ENCODE measurements at regions not wholly inside any gene's neighbourhood (a gene's known extent, or its start where the extent isn't known, plus 50 kb on each side); places are given as distances from the start of the nearest gene placed in this dataset.

DNA sequence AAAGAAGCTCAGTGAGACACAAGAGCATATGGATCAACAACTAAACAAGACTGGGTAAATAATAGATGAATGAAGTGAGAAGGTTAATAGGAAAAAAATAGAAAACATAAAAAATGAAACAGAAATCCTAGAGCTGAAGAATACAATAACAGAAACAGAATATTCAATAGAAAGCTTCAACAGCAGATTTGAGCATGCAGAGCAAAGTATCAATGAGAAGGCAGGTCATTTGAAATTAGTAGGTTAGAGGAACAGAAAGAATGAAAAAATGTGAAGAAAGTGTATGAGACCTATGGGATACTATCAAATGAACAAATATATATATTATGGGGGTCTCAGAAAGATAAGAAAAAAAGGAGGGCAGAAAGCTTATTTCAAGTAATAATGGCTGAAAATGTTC is 362.9 kb upstream of the POU3F2 start:
- Histone ChIP-seq H3K36me3 (no peaks in the 10 kb centered on the region), H3K4me3 (no peak overlapping the region), H3K27me3 (no peaks in the 10 kb centered on the region), H3K9me3 (no peaks in the 10 kb centered on the region; the same call in 1 of the 2 replicates)
- DNase-seq = no peak

DNA sequence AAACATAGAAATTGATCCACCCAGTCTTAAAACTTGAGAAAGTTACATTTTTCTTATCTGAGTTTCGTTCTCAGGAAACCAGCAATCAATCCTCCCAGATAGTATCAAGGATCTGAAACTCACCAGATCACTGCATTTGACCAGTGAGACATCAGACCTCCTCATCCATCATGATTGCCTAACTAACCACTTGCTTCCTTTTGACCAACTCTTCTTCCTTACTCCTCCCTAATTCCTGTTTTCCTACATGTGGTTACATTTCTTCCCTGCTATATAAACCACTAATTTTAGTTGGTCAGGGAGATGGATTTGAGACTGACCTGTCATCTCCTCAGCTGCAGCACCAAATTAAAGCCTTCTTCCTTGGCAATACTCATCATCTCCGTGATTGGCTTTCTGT is 357.1 kb upstream of the POU3F2 start:
- Histone ChIP-seq H3K4me3 (no peak overlapping the region), H3K9me3 (no peaks in the 10 kb centered on the region), H3K27me3 (no peaks in the 10 kb centered on the region), H3K36me3 (no peaks in the 10 kb centered on the region)
- DNase-seq = no peak

DNA sequence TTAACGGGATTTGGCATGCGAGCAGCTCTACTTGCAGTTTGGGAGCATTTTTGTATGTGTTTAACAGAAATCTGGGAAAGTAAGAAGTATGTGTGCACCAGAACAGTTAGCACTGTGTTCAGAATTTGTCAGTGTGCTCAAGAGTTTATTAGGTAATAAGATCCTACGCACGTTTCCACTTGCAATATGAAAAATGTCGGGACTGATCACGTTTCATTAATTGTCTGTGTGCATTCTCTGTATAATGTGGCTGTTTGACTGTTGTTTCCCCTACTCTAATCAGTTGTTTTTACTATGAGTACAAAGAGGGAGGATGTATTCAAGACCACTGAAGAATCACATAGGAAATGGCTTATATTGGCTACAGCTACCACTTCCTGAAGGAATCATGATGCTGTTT is 349.7 kb upstream of the POU3F2 start:
- Histone ChIP-seq H3K4me3 (no peak overlapping the region), H3K9me3 (no peaks in the 10 kb centered on the region), H3K36me3 (no peaks in the 10 kb centered on the region), H3K27me3 (peaks cover 4% of the 10 kb centered on the region; the same call in 1 of the 2 replicates)
- DNase-seq = no peak

DNA sequence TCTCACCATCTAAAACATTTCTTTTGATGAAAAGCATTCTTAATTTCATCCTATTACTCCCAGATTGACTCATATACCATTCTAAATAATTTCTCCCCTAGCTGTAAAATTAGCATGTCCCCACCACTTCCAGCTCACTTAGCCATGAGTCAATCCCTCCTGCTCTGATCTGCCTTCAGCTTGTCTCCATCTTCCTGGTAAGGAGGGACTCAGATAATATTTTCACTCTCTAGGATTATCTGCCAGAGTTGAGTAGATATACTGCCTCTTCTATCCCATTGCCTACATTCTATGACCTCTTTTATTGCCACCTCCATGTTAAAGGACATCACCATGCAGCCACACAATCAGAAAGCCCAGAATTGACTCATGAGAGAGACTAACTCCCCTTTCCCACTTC is 348.8 kb upstream of the POU3F2 start:
- H3K4me3 ChIP-seq = no peak overlapping the region
- no peaks in the 10 kb centered on the region for H3K9me3 ChIP-seq
- peaks cover 4% of the 10 kb centered on the region; the same call in 1 of the 2 replicates for H3K27me3 ChIP-seq
- no peaks in the 10 kb centered on the region for H3K36me3 ChIP-seq
- no peak for DNase-seq

DNA sequence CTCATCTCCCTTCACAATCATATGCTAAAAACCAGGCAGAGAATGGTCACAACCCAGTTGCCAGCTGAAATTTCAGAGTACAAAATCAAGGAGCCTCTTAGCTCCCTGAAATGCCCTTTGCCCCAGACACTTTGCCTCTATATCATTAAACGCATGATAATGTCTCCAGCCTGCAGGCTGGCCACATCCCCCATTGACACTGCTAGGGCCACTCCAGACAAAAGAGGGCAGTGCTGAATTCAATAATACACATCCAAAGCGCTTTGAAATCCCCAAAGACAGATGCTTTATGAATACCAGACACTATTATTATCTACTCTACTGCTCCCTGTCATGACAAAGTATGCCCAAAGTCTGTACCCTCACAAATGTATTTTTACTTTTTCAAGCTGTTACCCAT is 348.3 kb upstream of the POU3F2 start:
- Histone ChIP-seq H3K36me3 (no peaks in the 10 kb centered on the region), H3K4me3 (no peak overlapping the region), H3K27me3 (peaks cover 4% of the 10 kb centered on the region; the same call in 1 of the 2 replicates), H3K9me3 (no peaks in the 10 kb centered on the region)
- no peak for DNase-seq

DNA sequence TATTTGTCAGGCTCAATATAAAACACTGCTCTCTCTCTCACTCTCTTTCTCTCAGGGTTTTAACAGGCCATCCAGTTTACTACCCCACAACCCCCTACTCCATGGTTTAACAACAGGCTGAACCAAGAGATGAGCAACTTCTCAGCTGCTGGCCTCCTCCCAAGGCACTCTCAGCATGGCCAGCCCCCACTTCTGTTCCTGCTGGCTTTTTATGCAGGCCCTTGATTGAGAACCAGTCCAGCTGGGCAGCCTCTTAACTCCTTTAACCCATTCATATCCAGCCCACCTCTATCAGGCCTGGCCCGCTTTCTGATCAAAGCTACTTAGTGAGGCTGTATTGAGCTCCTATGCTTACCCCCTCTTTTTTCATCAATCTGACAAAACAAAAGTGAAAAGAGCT is 346.8 kb upstream of the POU3F2 start:
- H3K36me3 ChIP-seq = no peaks in the 10 kb centered on the region
- H3K4me3 ChIP-seq = no peak overlapping the region
- no peak for DNase-seq
- no peaks in the 10 kb centered on the region for H3K9me3 ChIP-seq
- peaks cover 4% of the 10 kb centered on the region; the same call in 1 of the 2 replicates for H3K27me3 ChIP-seq

DNA sequence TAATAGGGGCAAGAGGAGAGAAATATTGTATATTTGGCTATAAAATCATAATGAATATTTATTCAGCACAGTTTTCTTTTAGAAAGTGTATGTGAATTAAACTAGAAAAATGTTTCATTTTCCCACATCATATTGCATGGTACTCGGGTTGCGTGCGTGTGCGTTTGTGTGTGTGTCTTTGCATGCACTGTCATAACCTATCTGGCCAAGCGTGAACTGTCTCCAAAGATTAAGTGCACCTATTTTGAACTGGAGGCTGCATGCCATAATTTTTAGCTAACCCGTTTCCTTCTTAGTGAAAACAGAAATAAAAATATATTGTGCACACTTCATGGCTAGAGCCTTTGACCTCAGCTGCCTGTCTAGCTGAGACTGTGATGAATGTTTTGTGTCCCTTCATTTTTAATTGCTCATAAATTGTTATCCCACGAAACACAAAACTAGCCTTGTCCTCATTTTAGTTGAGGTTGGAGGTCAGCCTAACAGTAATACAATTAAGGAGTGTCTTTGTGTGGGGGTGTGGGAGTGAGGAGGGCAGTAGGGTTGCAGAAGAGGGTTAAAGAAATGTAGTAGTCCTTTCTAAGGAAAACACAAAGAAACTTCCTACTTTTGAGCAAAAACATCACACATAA is 336.1 kb upstream of the POU3F2 start:
- H3K27me3 ChIP-seq = no peaks in the 10 kb centered on the region
- H3K4me3 ChIP-seq = no peak overlapping the region
- DNase-seq = no peak
- no peaks in the 10 kb centered on the region for H3K9me3 ChIP-seq
- no peaks in the 10 kb centered on the region for H3K36me3 ChIP-seq

DNA sequence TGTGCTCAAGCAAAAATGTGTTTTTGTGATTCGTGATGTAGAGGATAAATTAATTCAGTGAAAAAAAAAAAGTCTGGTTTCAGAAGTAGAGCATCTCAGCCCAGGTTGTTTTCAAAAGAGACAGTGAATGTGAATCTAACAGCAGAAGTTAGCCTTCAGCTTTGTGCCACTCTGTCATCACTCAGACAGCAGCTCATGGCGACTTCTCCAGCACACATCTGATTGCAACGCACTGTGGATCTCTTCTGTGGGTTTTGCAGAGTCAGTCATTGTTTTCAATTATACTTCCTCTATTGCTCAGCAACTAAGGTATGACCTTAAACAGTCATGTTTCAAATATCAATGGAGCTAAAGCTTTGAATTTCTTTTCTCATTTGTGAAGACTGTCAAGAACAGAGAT is 335.5 kb upstream of the POU3F2 start:
- no peaks in the 10 kb centered on the region for H3K27me3 ChIP-seq
- H3K9me3 ChIP-seq = no peaks in the 10 kb centered on the region
- H3K4me3 ChIP-seq = no peak overlapping the region
- H3K36me3 ChIP-seq = no peaks in the 10 kb centered on the region
- no peak for DNase-seq

DNA sequence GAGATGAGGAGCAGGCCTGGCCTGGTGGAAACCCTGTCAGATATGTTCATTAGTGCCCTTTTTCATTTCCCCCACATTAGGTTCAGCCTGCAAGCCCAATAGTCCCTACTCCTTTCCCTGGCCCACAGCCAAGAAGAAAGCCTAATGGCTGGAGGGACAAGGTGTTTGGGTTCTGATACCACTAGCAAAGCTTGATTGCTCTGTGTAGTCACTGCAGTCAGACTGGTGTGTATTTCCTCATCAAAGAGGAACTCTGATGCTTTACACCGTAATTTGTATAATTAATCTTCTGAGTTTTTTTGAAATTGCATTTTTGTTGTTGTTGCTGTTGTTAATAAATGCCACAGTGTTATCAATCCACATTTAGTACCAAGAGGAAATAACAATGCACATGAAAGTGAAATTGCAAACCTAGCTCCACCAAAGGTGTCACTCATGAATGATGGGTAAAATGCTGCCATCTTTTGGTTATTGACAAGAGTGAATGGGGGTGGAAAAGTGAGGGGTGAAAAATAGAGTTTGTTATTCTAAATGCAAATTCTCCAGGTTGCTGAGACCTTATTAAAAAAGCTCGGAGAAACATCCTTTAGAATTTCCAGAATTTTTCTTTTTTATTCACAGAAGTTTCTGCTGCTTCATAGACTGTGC is 320.2 kb upstream of the POU3F2 start:
- Histone ChIP-seq H3K27me3 (no peaks in the 10 kb centered on the region), H3K36me3 (no peaks in the 10 kb centered on the region), H3K4me3 (no peak overlapping the region), H3K9me3 (no peaks in the 10 kb centered on the region)
- DNase-seq = no peak

DNA sequence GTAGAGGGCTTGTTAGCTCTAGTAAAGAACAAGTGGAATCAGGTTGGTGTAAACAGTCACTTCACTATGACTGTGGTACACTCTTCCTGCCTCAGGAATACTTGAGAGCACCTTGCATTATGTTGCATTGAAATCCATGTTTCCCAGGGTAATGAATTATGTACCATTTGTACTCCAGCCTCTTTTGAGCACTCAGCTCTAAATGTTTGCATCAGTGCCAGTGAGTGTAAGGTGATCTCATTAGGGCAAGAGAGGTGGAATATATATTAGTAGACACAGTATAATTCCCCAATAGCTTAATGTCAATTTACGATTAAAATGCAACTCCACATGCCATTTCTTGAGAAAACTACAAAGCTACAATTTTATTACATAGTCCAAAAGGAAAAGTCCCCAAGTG is 319.6 kb upstream of the POU3F2 start:
- no peak overlapping the region for H3K4me3 ChIP-seq
- DNase-seq = no peak
- H3K36me3 ChIP-seq = no peaks in the 10 kb centered on the region
- no peaks in the 10 kb centered on the region for H3K9me3 ChIP-seq
- no peaks in the 10 kb centered on the region for H3K27me3 ChIP-seq

DNA sequence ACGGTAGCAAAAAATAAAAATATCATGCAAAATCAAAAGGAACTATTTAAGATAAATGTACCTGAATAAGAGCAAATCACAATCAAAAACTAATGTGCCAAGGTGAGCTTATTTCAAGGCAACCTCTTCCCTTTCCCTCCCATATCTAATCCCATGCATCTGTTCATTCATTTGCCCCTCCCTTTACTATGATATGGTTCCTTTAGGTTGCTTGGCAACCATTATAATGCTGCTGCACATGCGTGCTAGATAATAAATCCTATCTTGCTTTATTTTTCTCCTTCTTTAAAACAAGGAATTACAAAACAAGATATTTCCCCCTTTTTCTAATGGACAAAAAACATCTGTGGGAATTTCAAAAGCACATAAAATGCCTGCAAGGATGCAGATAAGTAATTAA is 318.2 kb upstream of the POU3F2 start:
- no peaks in the 10 kb centered on the region for H3K9me3 ChIP-seq
- H3K27me3 ChIP-seq = no peaks in the 10 kb centered on the region
- no peak overlapping the region for H3K4me3 ChIP-seq
- no peak for DNase-seq
- H3K36me3 ChIP-seq = no peaks in the 10 kb centered on the region

DNA sequence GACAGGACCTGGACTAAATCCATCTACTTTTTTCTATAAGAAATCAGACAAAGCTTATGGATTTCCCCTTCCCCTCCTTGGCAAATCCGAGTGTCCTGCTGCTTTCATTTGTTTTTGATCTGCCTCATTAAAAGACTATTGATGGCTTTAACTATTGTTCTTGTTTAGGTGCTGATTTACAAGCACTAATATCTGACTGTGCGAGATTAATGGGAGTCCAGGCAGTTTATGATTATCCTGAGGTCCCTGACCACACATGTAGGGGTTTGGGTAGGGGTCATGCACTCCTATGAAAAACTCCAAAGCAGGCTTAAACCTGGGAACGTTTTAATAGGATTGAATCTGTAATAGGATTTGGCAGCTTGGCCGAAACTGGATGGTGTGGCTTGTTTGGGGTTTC is 317.5 kb upstream of the POU3F2 start:
- H3K36me3 ChIP-seq = no peaks in the 10 kb centered on the region
- no peaks in the 10 kb centered on the region for H3K27me3 ChIP-seq
- no peaks in the 10 kb centered on the region for H3K9me3 ChIP-seq
- DNase-seq = no peak
- H3K4me3 ChIP-seq = no peak overlapping the region

DNA sequence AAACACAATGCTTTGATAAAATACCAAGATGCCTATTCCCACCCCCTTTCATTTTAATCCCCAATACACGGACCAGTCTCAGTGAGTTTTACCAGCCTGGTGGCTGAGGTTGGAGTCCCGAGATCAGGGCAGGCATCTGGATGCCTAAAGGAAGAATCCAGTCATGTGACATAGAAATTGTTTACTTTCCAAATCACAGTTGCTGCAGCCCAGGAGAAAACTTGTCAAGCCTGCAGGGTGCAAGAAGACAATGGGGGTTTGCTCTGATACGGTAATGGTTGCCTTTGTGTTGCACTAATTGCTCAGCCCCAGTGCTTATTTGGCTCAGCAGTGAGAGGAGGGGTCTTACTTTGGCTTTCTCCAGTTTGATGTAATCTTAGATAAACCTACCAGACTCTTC is 308.5 kb upstream of the POU3F2 start:
- no peaks in the 10 kb centered on the region for H3K27me3 ChIP-seq
- DNase-seq = no peak
- H3K36me3 ChIP-seq = no peaks in the 10 kb centered on the region
- no peak overlapping the region for H3K4me3 ChIP-seq
- H3K9me3 ChIP-seq = no peaks in the 10 kb centered on the region

DNA sequence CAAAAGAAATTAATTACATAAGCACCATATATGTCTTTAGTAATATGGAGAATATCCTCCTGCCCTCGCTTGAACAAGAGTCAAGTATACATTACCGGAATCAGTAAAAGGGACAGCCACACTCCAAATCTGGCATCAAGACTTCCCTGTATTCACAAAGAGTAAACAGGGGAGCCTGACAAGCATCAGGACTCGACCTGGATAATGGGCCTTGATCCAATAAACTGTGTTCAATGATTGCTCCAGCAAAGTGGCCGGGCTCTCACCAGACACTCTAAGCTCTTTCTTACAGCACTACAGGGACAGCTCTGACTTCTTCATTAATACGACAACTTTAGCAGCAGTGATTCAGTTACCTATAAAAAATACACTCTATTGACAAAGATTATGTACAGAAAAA is 307.9 kb upstream of the POU3F2 start:
- H3K36me3 ChIP-seq = no peaks in the 10 kb centered on the region
- no peak for DNase-seq
- H3K4me3 ChIP-seq = no peak overlapping the region
- no peaks in the 10 kb centered on the region for H3K9me3 ChIP-seq
- no peaks in the 10 kb centered on the region for H3K27me3 ChIP-seq

DNA sequence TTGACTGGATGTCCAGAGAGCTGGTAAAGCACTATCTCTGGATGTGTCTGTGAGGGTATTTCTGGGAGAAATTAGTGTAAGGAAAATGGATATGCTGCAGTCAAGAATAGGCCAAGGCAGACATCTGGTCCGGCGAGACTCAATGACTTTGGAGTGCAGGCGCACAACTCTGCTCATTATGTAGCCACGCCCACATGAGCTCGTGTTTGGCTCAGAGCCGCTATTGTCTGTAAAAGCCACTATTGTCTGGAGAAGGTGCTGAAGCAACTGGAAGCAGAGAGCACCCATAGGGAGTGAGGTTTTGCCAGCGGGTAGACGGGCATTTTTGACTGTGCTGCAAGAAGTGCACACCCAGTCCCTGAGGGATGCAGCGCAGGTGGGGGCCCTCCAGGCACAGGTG is 305.0 kb upstream of the POU3F2 start:
- H3K27me3 ChIP-seq = no peaks in the 10 kb centered on the region
- no peak for DNase-seq
- H3K36me3 ChIP-seq = no peaks in the 10 kb centered on the region
- H3K9me3 ChIP-seq = no peaks in the 10 kb centered on the region
- no peak overlapping the region for H3K4me3 ChIP-seq

DNA sequence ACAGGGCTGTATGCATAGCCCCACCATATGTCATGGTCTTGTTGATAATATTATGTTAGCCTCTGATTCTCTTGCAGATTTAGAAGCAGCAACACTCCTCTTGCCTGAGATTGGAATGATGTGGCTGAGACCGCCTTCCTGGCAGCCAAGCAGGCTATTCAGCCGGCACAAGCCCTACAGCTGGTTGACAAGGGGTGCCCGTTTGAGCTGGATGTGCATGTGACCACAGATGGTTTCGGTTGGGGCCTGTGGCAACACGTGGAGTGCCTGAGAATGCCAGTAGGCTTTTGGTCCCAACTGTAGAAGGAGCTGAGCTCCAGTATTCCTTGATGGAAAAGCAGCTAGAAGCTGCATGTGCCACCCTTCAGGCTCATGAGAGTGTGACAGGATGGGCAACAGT is 303.6 kb upstream of the POU3F2 start:
- Histone ChIP-seq H3K4me3 (no peak overlapping the region), H3K27me3 (no peaks in the 10 kb centered on the region), H3K9me3 (no peaks in the 10 kb centered on the region), H3K36me3 (no peaks in the 10 kb centered on the region)
- no peak for DNase-seq

DNA sequence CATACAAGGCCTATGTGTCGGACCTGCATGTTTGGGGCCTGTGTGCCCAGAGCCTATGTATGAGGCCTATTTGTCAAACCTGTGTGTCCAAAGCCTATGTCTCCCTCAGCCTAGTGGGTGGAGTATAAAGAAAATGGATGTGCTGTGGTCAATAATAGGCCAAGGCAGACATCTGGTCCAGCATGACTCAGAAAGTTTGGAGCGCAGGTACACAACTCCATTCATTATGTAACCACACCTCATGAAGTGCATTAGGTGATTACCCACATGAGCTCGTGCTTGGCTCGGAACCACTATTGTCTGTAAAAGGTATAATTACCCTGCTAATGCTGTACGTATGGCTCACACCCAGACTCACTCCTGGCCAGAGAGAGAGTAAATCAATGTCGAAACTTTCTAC is 302.4 kb upstream of the POU3F2 start:
- Histone ChIP-seq H3K36me3 (no peaks in the 10 kb centered on the region), H3K9me3 (no peaks in the 10 kb centered on the region), H3K27me3 (no peaks in the 10 kb centered on the region), H3K4me3 (no peak overlapping the region)
- DNase-seq = no peak

DNA sequence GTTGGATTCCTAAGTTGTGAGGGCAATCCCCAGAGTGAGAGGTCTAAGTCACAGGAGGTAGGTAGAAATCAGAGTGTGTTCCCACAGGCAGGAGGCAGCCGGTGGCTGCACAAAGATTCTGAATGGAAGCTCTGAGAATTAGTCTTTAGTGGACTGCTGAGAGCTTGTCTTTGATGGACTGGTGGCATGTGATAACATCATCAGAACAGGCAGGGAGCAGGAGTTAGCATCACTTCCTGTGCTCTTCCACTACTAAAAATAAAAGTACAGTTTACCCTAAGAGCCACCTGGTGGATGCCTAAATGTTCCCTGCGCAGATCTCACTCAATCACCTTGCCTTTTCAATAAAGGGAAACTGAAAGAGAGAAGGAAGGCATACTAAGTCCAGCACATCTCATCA is 294.6 kb upstream of the POU3F2 start:
- H3K36me3 ChIP-seq = no peaks in the 10 kb centered on the region
- no peak for DNase-seq
- no peaks in the 10 kb centered on the region for H3K27me3 ChIP-seq
- no peaks in the 10 kb centered on the region for H3K9me3 ChIP-seq
- H3K4me3 ChIP-seq = no peak overlapping the region
